ENCODE measurements at regions not wholly inside any gene's neighbourhood (a gene's known extent, or its start where the extent isn't known, plus 50 kb on each side); places are given as distances from the start of the nearest gene placed in this dataset.

DNA sequence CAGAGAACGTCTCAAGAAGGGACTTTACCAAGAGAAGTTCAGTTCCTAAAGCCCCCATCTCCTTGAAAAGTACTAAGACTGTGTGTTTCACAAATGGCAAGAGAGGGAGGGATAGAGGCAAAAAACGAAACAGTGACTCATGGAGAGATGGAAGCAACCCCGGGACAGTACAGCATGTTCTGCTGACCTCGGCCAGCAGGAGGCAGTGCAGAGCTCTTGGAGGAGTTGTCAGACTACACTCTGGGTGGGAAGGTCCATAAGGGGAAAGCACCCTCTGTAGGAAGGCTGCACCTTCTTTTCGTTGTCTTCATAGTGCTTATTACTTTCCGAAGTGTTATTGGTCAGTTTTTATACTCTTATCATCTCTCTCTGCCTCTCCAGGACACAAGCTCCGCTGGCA is 525.2 kb upstream of the CCDC196 start:
- H3K23ac ChIP-seq (ENCODE audit: low read length), result no peak overlapping the region

DNA sequence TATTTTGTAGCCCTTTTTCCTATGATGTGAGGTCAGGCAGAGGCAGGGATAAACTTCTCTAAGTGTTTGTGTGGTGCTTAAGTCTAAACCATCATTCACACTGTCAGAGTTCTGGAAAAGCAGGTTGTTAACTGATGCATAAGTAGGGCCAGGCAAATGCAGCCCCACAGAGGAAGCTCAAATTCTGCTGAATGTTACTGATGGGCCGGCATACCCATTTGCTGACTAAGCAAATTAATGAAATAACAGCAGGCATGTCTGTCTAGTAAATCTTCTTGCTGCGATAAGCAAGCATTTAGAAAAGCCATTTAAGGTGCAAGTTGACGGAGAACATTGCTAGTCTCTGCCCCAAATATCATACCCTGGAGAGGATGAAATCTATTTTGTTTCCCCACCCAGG is 523.2 kb upstream of the CCDC196 start:
- DNase-seq, result no peak
- H3K79me1 ChIP-seq (ENCODE audit: low read length), result no peaks in the 10 kb centered on the region
- no peak overlapping the region for H4K8ac ChIP-seq (ENCODE audit: low read depth, low read length)
- H2BK5ac ChIP-seq (ENCODE audit: low read length), result no peak overlapping the region
- H2AK5ac ChIP-seq (ENCODE audit: low read length), result no peak overlapping the region
- H3K27me3 ChIP-seq (ENCODE audit: insufficient read depth, low read length, poor library complexity), result no peaks in the 10 kb centered on the region
- no peak overlapping the region for H4K5ac ChIP-seq (ENCODE audit: low read length)
- no peak overlapping the region for H3K9ac ChIP-seq (ENCODE audit: low read length)
- H3K4me3 ChIP-seq (ENCODE audit: low read length), result no peak overlapping the region
- no peaks in the 10 kb centered on the region for H3K79me2 ChIP-seq (ENCODE audit: control insufficient read depth, insufficient read depth, low read length)
- no peak overlapping the region for H3K56ac ChIP-seq (ENCODE audit: low read length)
- no peak overlapping the region for H3K4ac ChIP-seq (ENCODE audit: low read depth, low read length)
- no peak overlapping the region for H3K18ac ChIP-seq (ENCODE audit: low read length)
- no peaks in the 10 kb centered on the region for H3K36me3 ChIP-seq (ENCODE audit: control insufficient read depth, insufficient read depth, low read length)
- no peak overlapping the region for H3K27ac ChIP-seq (ENCODE audit: low read depth, low read length)
- no peak overlapping the region for H3K4me2 ChIP-seq (ENCODE audit: low read length)
- H2BK120ac ChIP-seq (ENCODE audit: low read depth, low read length), result no peak overlapping the region
- no peak overlapping the region for H3K23ac ChIP-seq (ENCODE audit: low read length)
- no CpG with 5 or more reads among the region's 3 CpGs for WGBS (ENCODE audit: extremely low coverage, insufficient coverage, low lambda C conversion rate)
- no peak overlapping the region for H2BK15ac ChIP-seq (replicated peaks; ENCODE audit: low read depth)
- peaks cover 8% of the 10 kb centered on the region for H3K4me1 ChIP-seq (ENCODE audit: control insufficient read depth, low read depth, low read length)

More for the DNA sequence above, 525.2 kb upstream of the CCDC196 start:
- no peak overlapping the region for H3K27ac ChIP-seq (ENCODE audit: low read depth, low read length)
- no peak overlapping the region for H3K4me2 ChIP-seq (ENCODE audit: low read length)
- H3K4me3 ChIP-seq (ENCODE audit: low read length), result no peak overlapping the region
- peaks cover 11% of the 10 kb centered on the region for H3K4me1 ChIP-seq (ENCODE audit: control insufficient read depth, low read depth, low read length)
- no peaks in the 10 kb centered on the region for H3K36me3 ChIP-seq (ENCODE audit: control insufficient read depth, insufficient read depth, low read length)
- no peak overlapping the region for H3K4ac ChIP-seq (ENCODE audit: low read depth, low read length)
- no peak overlapping the region for H2BK5ac ChIP-seq (ENCODE audit: low read length)
- no peaks in the 10 kb centered on the region for H3K27me3 ChIP-seq (ENCODE audit: insufficient read depth, low read length, poor library complexity)
- no peak overlapping the region for H3K56ac ChIP-seq (ENCODE audit: low read length)
- H3K9ac ChIP-seq (ENCODE audit: low read length), result no peak overlapping the region
- H3K79me2 ChIP-seq (ENCODE audit: control insufficient read depth, insufficient read depth, low read length), result no peaks in the 10 kb centered on the region
- H2BK120ac ChIP-seq (ENCODE audit: low read depth, low read length), result no peak overlapping the region
- H4K8ac ChIP-seq (ENCODE audit: low read depth, low read length), result no peak overlapping the region
- H3K18ac ChIP-seq (ENCODE audit: low read length), result no peak overlapping the region
- H2BK15ac ChIP-seq (replicated peaks; ENCODE audit: low read depth), result no peak overlapping the region
- no peaks in the 10 kb centered on the region for H3K79me1 ChIP-seq (ENCODE audit: low read length)
- no CpG with 5 or more reads among the region's 7 CpGs for WGBS (ENCODE audit: extremely low coverage, insufficient coverage, low lambda C conversion rate)
- DNase-seq, result peak; percentile 83
- H2AK5ac ChIP-seq (ENCODE audit: low read length), result no peak overlapping the region
- H4K5ac ChIP-seq (ENCODE audit: low read length), result no peak overlapping the region

DNA sequence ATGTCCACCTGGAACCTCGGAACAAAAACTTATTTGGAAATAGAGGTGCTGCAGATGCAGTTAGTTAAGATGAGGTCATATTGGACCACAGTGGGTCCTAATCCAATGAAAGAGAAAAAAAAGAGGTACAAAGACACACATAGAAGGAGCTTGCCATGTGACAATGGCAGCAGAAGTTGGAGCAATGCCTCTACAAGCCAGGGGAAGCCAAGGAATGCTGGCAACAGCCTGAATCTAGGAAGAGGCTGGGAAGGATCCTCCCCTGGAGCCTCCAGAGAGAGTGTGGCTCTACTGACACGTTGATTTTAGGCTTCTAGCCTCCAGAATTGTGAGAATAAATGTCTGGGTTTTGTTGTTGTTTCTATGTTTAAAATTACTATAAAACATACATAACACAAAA is 521.8 kb upstream of the CCDC196 start:
- Histone ChIP-seq H3K27me3 (ENCODE audit: insufficient read depth, low read length, poor library complexity) (no peaks in the 10 kb centered on the region), H2BK15ac (replicated peaks; ENCODE audit: low read depth) (no peak overlapping the region), H4K8ac (ENCODE audit: low read depth, low read length) (no peak overlapping the region)

DNA sequence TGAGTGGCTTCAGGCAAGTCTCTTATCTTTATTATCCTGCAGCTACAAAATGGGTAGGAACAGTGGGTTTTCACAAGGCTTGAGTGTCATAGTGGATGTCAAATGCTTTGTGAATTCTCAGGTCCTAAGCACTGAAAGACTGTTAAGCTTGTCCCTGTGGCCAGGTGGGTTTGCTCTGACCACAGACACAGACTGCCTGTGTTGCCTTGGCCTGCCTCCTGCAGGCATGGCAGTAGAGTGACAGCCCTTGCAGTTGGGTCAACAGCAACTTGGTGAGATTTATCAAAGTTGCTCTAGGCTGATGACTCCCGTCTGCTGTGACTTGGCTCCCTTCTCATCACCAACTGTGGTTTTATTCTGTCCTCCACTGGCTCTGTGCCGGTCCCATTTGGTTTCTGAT is 520.0 kb upstream of the CCDC196 start:
- Histone ChIP-seq H2BK15ac (replicated peaks; ENCODE audit: low read depth) (no peak overlapping the region), H3K9ac (ENCODE audit: low read length) (no peak overlapping the region), H2BK5ac (ENCODE audit: low read length) (no peak overlapping the region), H3K79me2 (ENCODE audit: control insufficient read depth, insufficient read depth, low read length) (no peaks in the 10 kb centered on the region), H3K4me1 (ENCODE audit: control insufficient read depth, low read depth, low read length) (peaks cover 5% of the 10 kb centered on the region), H3K36me3 (ENCODE audit: control insufficient read depth, insufficient read depth, low read length) (no peaks in the 10 kb centered on the region), H3K27me3 (ENCODE audit: insufficient read depth, low read length, poor library complexity) (no peaks in the 10 kb centered on the region), H3K27ac (ENCODE audit: low read depth, low read length) (no peak overlapping the region), H4K8ac (ENCODE audit: low read depth, low read length) (no peak overlapping the region), H2BK120ac (ENCODE audit: low read depth, low read length) (no peak overlapping the region), H3K18ac (ENCODE audit: low read length) (no peak overlapping the region), H4K5ac (ENCODE audit: low read length) (no peak overlapping the region), H3K23ac (ENCODE audit: low read length) (no peak overlapping the region), H3K4me3 (ENCODE audit: low read length) (no peak overlapping the region), H3K4me2 (ENCODE audit: low read length) (no peak overlapping the region), H3K56ac (ENCODE audit: low read length) (no peak overlapping the region), H3K79me1 (ENCODE audit: low read length) (no peaks in the 10 kb centered on the region), H2AK5ac (ENCODE audit: low read length) (no peak overlapping the region), H3K4ac (ENCODE audit: low read depth, low read length) (no peak overlapping the region)
- no peak for DNase-seq
- no CpG with 5 or more reads among the region's 2 CpGs for WGBS (ENCODE audit: extremely low coverage, insufficient coverage, low lambda C conversion rate)

More for the DNA sequence above, 521.8 kb upstream of the CCDC196 start:
- Histone ChIP-seq H3K79me2 (ENCODE audit: control insufficient read depth, insufficient read depth, low read length) (no peaks in the 10 kb centered on the region), H2AK5ac (ENCODE audit: low read length) (no peak overlapping the region), H3K18ac (ENCODE audit: low read length) (no peak overlapping the region), H3K36me3 (ENCODE audit: control insufficient read depth, insufficient read depth, low read length) (no peaks in the 10 kb centered on the region), H3K4me2 (ENCODE audit: low read length) (no peak overlapping the region), H3K4me1 (ENCODE audit: control insufficient read depth, low read depth, low read length) (peaks cover 8% of the 10 kb centered on the region), H3K4ac (ENCODE audit: low read depth, low read length) (no peak overlapping the region), H2BK5ac (ENCODE audit: low read length) (no peak overlapping the region), H3K23ac (ENCODE audit: low read length) (no peak overlapping the region), H3K27ac (ENCODE audit: low read depth, low read length) (no peak overlapping the region), H4K5ac (ENCODE audit: low read length) (no peak overlapping the region), H3K79me1 (ENCODE audit: low read length) (no peaks in the 10 kb centered on the region), H2BK120ac (ENCODE audit: low read depth, low read length) (no peak overlapping the region), H3K9ac (ENCODE audit: low read length) (no peak overlapping the region), H3K56ac (ENCODE audit: low read length) (no peak overlapping the region), H3K4me3 (ENCODE audit: low read length) (no peak overlapping the region)
- no peak for DNase-seq
- WGBS (ENCODE audit: extremely low coverage, insufficient coverage, low lambda C conversion rate), result no CpG with 5 or more reads among the region's 2 CpGs

DNA sequence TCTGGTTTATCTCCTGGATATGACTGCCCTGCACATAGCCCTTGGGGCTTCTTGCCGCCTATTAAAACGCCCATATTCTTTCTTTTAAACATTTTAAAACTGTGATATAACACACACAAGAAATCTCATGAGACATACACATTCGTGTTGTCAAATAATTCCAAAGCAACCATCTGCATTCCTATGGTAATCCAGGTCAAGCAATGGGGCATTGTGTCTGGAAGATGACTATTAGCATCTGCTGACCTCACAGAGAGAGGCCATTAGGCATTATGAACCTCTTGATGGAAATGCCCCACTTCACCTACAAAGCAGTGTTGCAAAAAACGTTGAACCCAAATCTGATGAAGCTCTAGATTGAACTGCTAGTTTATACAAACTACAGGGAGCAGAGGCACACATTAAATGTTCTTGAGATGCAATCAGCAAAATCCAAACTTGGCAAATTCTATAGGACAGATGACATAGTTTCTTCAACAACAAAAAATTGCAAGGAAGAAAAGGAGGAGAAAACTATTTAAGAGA is 513.8 kb upstream of the CCDC196 start:
- no peak overlapping the region for H3K4me2 ChIP-seq (ENCODE audit: low read length)
- no peak overlapping the region for H3K9ac ChIP-seq (ENCODE audit: low read length)
- no peak overlapping the region for H3K4me3 ChIP-seq (ENCODE audit: low read length)
- H3K4me1 ChIP-seq (ENCODE audit: control insufficient read depth, low read depth, low read length), result no peaks in the 10 kb centered on the region
- no peak overlapping the region for H3K56ac ChIP-seq (ENCODE audit: low read length)
- DNase-seq, result no peak
- no peak overlapping the region for H3K4ac ChIP-seq (ENCODE audit: low read depth, low read length)
- no peaks in the 10 kb centered on the region for H3K79me2 ChIP-seq (ENCODE audit: control insufficient read depth, insufficient read depth, low read length)
- no peaks in the 10 kb centered on the region for H3K79me1 ChIP-seq (ENCODE audit: low read length)
- H4K5ac ChIP-seq (ENCODE audit: low read length), result no peak overlapping the region
- H2BK5ac ChIP-seq (ENCODE audit: low read length), result no peak overlapping the region
- H2AK5ac ChIP-seq (ENCODE audit: low read length), result no peak overlapping the region
- no peak overlapping the region for H2BK15ac ChIP-seq (replicated peaks; ENCODE audit: low read depth)
- WGBS (ENCODE audit: extremely low coverage, insufficient coverage, low lambda C conversion rate), result no CpG with 5 or more reads among the region's 4 CpGs
- no peak overlapping the region for H3K18ac ChIP-seq (ENCODE audit: low read length)
- H3K36me3 ChIP-seq (ENCODE audit: control insufficient read depth, insufficient read depth, low read length), result no peaks in the 10 kb centered on the region
- no peaks in the 10 kb centered on the region for H3K27me3 ChIP-seq (ENCODE audit: insufficient read depth, low read length, poor library complexity)
- H3K27ac ChIP-seq (ENCODE audit: low read depth, low read length), result no peak overlapping the region
- no peak overlapping the region for H2BK120ac ChIP-seq (ENCODE audit: low read depth, low read length)
- H4K8ac ChIP-seq (ENCODE audit: low read depth, low read length), result no peak overlapping the region
- H3K23ac ChIP-seq (ENCODE audit: low read length), result no peak overlapping the region

DNA sequence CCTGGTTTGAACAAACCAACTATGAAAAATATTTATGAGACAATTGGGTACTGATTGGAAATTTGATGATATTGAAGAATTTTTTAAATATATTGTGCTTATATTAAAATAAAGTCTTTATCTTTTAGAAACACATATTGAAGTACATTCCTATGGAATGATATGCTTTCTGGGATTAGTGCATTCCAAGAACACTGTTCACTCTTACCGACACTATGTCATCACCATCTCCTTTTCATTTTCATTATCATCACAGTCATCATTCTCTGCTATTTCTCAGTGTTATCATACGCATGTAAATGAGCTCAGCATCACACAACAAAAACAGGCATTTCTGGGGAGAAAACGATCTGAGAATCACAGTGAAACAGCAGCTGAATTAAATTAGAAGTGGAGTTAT is 513.3 kb upstream of the CCDC196 start:
- no peak overlapping the region for H3K4me2 ChIP-seq (ENCODE audit: low read length)
- no peaks in the 10 kb centered on the region for H3K4me1 ChIP-seq (ENCODE audit: control insufficient read depth, low read depth, low read length)
- H2BK5ac ChIP-seq (ENCODE audit: low read length), result no peak overlapping the region
- WGBS (ENCODE audit: extremely low coverage, insufficient coverage, low lambda C conversion rate), result no CpG with 5 or more reads among the region's 3 CpGs
- no peak overlapping the region for H3K56ac ChIP-seq (ENCODE audit: low read length)
- no peak overlapping the region for H3K9ac ChIP-seq (ENCODE audit: low read length)
- no peaks in the 10 kb centered on the region for H3K27me3 ChIP-seq (ENCODE audit: insufficient read depth, low read length, poor library complexity)
- no peak overlapping the region for H2BK120ac ChIP-seq (ENCODE audit: low read depth, low read length)
- H4K5ac ChIP-seq (ENCODE audit: low read length), result no peak overlapping the region
- no peak overlapping the region for H3K27ac ChIP-seq (ENCODE audit: low read depth, low read length)
- DNase-seq, result no peak
- H3K79me1 ChIP-seq (ENCODE audit: low read length), result no peaks in the 10 kb centered on the region
- no peak overlapping the region for H2AK5ac ChIP-seq (ENCODE audit: low read length)
- H4K8ac ChIP-seq (ENCODE audit: low read depth, low read length), result no peak overlapping the region
- H3K36me3 ChIP-seq (ENCODE audit: control insufficient read depth, insufficient read depth, low read length), result no peaks in the 10 kb centered on the region
- H3K79me2 ChIP-seq (ENCODE audit: control insufficient read depth, insufficient read depth, low read length), result no peaks in the 10 kb centered on the region
- no peak overlapping the region for H2BK15ac ChIP-seq (replicated peaks; ENCODE audit: low read depth)
- no peak overlapping the region for H3K23ac ChIP-seq (ENCODE audit: low read length)
- H3K18ac ChIP-seq (ENCODE audit: low read length), result no peak overlapping the region
- H3K4me3 ChIP-seq (ENCODE audit: low read length), result no peak overlapping the region
- no peak overlapping the region for H3K4ac ChIP-seq (ENCODE audit: low read depth, low read length)

Data from mesendoderm (in vitro differentiated cells).